ENCODE measurements at regions not wholly inside any gene's neighbourhood (a gene's known extent, or its start where the extent isn't known, plus 50 kb on each side); places are given as distances from the start of the nearest gene placed in this dataset.

DNA sequence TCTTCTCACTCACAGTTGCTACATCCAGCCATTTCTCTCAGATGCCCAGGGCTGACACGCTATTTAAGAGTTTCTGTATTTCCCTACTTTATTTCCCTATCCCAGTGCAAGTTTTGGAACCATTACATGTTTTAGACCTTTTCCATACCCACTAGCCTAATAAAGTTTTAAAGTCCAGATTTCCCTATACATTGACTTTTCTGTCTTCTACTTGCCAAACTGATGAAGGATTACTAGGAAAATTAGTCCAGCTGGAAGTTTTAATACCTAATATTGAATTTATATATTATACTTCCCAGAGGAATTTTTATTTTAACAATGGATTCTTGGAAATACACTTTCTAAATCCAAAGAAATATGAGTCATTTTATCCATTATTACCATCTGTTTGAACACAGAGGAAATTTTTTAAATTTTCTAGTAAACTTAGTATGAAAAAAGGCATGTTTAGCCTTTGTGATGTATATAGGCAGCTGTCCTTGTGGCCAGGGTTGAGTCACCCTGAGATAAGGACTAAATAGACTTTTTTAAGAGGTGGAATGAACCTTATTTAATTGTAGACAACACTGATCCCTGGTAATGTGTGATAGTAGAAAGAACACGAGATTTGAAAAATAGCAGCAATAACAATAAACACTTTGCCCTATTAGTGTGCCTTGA is 205.0 kb downstream of the TFEC start:
- peak; percentile 42 for DNase-seq (ENCODE audit: low read depth)
- TF ChIP-seq, protein P1, sequence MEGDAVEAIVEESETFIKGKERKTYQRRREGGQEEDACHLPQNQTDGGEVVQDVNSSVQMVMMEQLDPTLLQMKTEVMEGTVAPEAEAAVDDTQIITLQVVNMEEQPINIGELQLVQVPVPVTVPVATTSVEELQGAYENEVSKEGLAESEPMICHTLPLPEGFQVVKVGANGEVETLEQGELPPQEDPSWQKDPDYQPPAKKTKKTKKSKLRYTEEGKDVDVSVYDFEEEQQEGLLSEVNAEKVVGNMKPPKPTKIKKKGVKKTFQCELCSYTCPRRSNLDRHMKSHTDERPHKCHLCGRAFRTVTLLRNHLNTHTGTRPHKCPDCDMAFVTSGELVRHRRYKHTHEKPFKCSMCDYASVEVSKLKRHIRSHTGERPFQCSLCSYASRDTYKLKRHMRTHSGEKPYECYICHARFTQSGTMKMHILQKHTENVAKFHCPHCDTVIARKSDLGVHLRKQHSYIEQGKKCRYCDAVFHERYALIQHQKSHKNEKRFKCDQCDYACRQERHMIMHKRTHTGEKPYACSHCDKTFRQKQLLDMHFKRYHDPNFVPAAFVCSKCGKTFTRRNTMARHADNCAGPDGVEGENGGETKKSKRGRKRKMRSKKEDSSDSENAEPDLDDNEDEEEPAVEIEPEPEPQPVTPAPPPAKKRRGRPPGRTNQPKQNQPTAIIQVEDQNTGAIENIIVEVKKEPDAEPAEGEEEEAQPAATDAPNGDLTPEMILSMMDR (conservative IDR thresholded peaks at IDR 0.05; ENCODE audit: low read depth, low read length): no peak
- no peak overlapping the region for H3K4me3 ChIP-seq (ENCODE audit: low read length)

DNA sequence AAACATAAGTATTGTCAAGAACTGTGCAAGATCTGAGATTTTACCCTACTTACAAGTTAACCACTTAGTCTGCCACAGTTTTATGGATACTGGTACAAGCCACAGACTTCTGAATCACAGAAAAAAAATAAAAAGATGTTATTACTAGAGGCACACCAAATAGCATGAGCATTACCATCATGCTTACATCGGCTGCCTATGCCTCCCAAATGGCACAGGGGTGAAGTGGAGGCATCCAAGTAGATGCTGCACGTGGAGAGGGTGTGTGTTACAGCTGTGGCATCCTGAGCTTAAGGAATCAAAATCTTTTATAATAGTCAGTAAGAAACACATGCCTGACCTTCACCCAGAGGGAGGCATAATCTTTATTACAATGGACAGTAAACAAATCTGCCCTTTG is 207.8 kb downstream of the TFEC start:
- TF ChIP-seq, protein P1 (conservative IDR thresholded peaks at IDR 0.05; ENCODE audit: low read depth, low read length): no peak
- no peak overlapping the region for H3K4me3 ChIP-seq (ENCODE audit: low read length)
- DNase-seq (ENCODE audit: low read depth): no peak

DNA sequence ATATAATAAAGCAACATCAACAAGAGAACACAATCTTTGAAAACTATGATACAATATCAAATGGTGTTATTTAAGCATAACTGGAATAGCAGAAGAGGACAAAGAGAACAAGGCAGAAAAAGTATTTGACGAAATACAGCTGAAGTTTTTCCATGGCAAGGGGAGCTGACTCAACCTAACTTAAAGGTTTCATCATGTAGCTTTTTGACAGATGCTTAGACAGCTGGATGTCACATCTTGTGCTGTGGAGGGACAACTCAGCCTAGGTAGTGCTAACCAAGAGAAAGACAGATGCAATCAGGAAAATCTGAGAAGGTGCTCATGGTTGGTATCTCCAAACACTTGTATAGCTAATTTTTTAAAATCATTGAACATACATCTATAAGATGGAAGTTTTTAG is 208.2 kb downstream of the TFEC start:
- no peak for DNase-seq (ENCODE audit: low read depth)
- TF ChIP-seq, protein P1 (conservative IDR thresholded peaks at IDR 0.05; ENCODE audit: low read depth, low read length): no peak
- H3K4me3 ChIP-seq (ENCODE audit: low read length): no peak overlapping the region

DNA sequence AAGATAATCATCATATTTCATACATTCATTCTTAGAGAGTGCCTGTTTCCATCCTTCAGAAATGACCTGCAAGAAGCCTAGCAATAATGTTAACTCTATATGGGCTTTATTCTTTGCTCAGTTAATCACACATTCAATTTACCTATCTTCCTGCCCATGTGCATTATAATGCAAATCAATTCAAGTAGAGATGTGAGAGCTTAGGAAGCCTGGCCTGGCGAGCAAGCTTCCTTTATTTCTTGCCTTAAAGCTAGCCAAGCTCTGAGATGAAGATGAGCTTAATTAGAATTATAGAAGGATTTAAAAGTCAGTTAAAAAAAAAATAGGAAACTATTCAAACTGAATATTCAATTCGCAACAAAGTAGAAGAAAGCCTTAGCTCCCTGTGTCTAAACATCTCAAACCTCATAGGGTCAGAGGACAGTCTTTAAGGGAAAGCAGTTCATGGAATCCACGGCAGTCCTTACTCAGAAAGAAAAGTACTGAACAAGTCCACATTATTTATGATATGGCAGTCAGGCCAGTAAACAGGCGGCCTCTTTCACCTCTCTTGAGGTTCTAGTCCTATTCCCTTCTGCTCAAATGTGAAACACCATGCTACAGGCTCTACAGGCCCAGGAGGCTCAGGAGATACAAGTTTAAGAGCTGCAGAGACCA is 214.1 kb downstream of the TFEC start:
- TF ChIP-seq, protein P1 (conservative IDR thresholded peaks at IDR 0.05; ENCODE audit: low read depth, low read length): no peak
- no peak for DNase-seq (ENCODE audit: low read depth)
- H3K4me3 ChIP-seq (ENCODE audit: low read length): no peak overlapping the region

DNA sequence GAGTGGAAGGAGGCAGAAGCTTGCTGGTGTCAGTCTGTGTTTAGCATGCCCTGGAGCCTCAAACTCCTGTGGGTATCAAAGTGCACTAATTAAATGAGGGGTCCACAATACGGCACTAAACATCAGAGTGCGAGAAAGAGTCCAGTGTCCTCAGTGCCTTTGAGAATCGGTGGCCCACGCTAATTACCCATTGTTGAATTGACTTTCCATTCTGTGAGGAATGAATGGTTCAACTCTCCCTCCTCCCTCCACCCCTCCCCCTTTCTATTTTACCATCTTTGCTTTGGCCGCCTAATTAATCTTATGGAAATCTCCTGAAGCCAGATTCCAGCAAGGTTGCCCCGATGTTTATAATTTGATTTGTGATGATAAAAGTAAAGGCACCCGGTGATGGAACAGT is 217.8 kb downstream of the TFEC start:
- TF ChIP-seq, protein P1 (conservative IDR thresholded peaks at IDR 0.05; ENCODE audit: low read depth, low read length): no peak
- no peak overlapping the region for H3K4me3 ChIP-seq (ENCODE audit: low read length)
- no peak for DNase-seq (ENCODE audit: low read depth)

DNA sequence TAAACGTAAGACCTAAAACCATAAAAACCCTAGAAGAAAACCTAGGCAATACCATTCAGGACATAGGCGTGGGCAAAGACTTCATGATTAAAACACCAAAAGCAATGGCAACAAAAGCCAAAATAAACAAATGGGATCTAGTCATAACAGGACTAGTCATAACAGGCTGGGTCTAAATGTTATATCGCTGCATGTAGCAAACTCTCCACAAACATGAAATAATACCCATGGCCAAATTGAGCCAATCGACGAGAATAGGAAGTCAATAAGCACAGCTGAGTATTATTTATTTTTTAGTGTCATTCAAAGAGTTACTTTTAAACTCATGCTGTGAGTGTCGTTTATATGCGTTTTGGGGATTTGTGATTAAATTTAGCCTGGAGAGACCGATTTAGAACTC is 225.1 kb downstream of the TFEC start:
- TF ChIP-seq, protein P1 (conservative IDR thresholded peaks at IDR 0.05; ENCODE audit: low read depth, low read length): no peak
- DNase-seq (ENCODE audit: low read depth): no peak
- H3K4me3 ChIP-seq (ENCODE audit: low read length): no peak overlapping the region

DNA sequence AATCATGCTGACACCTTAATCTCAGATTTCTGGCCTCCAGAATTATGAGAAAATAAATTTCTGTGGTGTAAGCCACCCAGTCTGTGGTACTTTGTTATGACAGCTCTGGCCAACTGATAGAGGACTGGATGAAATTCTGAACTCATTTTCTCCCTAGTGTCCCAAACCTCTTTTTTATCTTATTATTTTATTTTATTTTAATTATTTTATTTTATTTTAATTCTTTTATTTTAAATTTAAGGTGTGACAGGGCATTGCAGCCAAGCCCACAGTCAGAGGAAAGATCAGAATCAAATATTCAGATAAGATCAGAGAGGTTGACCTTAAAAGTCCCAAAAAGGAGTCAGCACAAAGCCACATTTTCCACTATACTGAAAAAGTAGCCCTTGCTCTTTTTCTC is 228.1 kb downstream of the TFEC start:
- DNase-seq (ENCODE audit: low read depth): no peak
- TF ChIP-seq, protein P1 (conservative IDR thresholded peaks at IDR 0.05; ENCODE audit: low read depth, low read length): no peak
- H3K4me3 ChIP-seq (ENCODE audit: low read length): no peak overlapping the region
